NCI-H774 (cell line): ENCODE measurements at regions not wholly inside any gene's neighbourhood (a gene's known extent, or its start where the extent isn't known, plus 50 kb on each side); places are given as distances from the start of the nearest gene placed in this dataset.
A peak's percentile ranks its signal among the peaks of the same experiment; 100 is the strongest.

ENCODE experiments used
- DNase-seq: peaks from one replicate; lab custom pipeline; 2025; lab: John Stamatoyannopoulos, UW

DNA sequence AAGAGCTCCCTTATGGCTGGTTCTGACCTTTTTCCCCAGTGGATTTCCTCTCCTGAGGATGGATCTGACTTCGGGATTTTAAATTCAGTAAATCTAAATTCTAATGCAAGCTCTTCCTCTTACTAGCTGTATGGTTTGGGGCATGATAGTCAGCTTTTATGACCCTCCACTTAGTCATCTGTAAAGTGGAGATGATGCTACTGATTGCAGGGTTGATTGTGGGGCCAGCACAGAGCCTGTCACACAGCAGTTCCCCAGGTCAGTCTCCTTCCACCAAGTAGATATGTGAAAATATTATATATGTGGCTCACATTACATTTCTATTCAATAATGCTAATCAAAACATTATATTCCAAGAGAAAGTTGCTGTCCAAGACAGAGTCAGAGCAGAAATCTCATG, 141.3 kb upstream of the UBE2E1 start:
- no peak for DNase-seq

DNA sequence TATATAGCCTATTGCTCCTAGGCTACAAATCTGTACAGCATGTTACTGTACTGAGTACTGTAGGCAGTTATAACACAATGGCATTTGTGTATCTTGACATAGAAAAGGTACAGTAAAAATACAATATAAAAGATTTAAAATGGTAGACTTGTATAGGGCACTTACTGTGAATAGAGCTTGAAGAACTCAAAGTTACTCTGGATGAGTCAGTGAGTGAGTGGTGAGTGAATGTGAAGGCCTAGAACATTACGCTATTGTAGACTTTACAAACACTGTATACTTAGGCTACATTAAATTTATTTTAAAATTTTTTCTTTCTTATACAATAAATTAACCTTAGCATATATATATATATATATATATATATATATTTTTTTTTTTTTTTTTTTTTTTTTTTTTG, 140.0 kb upstream of the UBE2E1 start:
- no peak for DNase-seq

DNA sequence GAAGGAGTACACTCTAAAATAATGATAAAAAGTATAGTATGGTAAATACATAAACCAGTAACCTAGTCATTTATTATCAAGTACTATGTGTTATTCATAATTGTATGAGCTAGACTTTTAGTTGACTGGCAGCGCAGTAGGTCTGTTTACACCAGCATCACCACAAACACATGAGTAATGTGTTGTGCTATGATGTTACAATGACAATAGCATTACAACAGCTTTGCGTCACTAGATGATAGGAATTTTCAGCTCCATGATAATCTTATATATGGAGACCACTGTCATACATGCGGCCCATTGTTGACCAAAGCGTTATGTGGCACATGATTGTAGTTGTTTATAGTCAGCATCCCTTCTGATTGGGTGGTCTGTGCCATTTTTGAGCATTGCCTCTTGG, 138.9 kb upstream of the UBE2E1 start:
- DNase-seq: no peak

GRCh38 chr3:23667536-23668429, 138.0 kb upstream of the UBE2E1 start:
- no peak for DNase-seq

GRCh38 chr3:23668430-23668904, 137.3 kb upstream of the UBE2E1 start:
- no peak for DNase-seq

- no peak for DNase-seq
These were observed 136.1 kb upstream of the UBE2E1 start for GRCh38 chr3:23669541-23670255.

GRCh38 chr3:23671851-23672589, 133.7 kb upstream of the UBE2E1 start:
- no peak for DNase-seq

GRCh38 chr3:23672628-23673027, 133.1 kb upstream of the UBE2E1 start:
- DNase-seq: no peak

DNA sequence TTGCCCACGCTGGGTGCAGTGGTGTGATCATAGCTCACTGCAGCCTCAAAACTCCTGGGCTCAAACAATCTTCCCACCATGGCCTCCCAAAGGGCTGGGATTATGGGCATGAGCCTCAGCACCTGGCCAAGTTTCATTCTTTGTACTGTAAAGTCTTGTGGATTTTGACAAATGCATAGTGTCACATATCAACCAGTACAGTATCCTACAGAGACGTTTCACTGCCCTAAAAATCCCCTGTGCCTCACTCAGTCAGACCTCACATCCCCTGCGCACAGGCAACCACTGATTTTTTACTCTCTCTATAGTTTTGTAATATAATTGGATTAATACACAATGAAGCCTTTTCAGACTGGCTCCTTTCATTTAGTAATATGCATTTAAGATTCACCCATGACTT, 130.7 kb upstream of the UBE2E1 start:
- DNase-seq: no peak

DNA sequence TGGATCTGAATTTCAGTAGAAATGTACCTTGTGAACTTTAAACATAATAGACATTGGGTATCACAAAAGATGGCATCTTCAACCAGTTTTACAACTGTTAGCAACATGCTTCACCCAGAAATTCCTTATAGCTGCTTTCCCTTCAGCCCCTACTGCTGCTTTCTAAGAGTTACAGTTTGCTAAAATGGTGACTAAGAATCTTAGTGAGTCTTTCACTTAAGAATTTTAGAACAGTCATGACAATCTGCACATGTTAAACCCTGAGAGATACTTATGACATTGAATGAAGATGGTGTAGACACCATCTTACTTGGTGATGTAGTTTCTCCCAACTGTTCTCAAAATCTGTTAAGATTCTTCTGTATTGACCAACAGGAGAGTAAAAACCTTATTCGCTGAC, 129.7 kb upstream of the UBE2E1 start:
- DNase-seq: no peak

DNA sequence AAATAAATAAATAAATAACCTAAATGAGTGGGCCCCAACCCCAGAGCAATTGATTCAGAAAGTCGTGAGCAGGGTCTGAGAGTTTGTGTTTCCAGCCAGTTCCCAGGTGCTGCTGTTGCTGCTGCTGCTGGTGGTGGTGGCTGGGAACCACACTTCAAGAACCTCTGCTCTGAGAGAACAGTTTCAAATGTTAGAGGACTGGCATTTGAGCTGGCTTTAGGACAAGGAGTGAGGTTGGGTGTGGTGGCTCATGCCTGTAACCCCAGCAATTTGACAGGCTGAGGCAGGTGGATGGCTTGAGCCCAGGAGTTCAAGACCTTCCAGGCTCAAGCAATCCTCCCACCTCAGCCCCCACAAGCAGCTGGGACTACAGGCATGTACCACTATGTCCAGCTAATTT, 123.1 kb upstream of the UBE2E1 start:
- DNase-seq: no peak

GRCh38 chr3:23685541-23686258, 120.1 kb upstream of the UBE2E1 start:
- peak; percentile 41 for DNase-seq

GRCh38 chr3:23686519-23686918, 119.2 kb upstream of the UBE2E1 start:
- DNase-seq: no peak

DNA sequence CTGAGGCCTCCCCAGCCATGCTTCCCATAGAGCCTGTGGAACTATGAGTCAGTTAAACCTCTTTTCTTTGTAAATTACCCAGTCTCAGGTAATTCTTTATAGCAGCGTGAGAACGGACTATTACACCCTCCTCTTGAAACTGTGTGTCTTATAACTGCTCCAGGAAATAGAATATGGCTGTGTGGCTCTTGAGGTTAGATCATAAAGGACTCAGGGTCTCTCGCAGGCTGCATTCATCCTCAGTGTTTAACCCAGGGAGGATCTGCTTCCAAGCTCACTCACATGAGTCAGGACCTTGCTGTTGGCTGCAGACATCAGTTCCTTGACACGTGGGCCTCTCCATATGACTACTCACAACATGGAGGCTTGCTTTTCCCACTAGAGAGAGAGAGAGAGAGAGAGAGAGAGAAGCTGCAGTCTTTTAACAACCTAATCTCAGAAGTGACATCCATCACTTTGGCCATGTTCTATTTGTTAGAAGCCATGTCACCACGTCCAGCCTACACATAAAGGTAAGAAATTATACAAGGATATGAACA, 114.3 kb upstream of the UBE2E1 start:
- no peak for DNase-seq

GRCh38 chr3:23696842-23697241, 108.9 kb upstream of the UBE2E1 start:
- DNase-seq: no peak

DNA sequence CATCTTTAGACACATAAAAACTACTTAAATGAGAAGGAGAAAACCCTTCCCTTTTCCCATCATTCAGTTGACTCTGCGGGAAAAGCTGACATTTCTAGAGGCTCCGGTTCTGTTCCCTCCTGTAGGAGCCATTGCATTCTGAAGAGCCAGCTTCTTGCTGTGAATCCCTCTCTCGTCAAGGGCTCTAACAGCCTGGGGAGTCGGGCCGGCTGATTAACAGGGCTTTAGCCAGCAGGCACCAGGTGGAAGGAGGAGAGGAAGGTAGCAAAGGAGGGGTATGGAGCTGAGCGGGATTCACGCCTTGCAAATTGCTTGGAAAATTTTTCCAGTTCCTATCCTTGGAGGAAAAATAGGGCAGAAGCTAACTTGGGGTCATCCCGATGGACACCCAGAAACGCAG, 108.3 kb upstream of the UBE2E1 start:
- DNase-seq: no peak

- DNase-seq: no peak
These were observed 107.0 kb upstream of the UBE2E1 start for GRCh38 chr3:23698652-23699313.

DNA sequence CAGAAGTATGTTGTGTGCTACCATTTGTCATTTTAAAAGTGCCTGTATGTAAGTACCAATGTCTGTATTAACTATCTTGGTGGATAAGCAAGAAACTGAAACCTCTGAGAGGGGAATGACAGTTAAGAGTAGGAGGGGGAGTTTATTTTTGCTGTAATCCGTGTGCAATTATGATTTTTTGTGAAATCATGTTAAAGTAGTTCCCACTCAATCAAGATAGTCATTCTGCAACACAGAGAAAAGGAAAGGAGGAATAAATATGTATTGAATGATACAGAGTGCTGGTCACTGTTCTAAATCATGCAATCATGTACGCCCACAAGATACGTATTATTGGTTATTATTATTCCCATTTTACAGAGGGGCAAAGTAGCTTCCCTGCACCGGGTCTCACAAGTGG, 105.1 kb upstream of the UBE2E1 start:
- no peak for DNase-seq

GRCh38 chr3:23701716-23702597, 103.8 kb upstream of the UBE2E1 start:
- DNase-seq: no peak

GRCh38 chr3:23704298-23704697, 101.5 kb upstream of the UBE2E1 start:
- DNase-seq: no peak
